ENCODE measurements at regions not wholly inside any gene's neighbourhood (a gene's known extent, or its start where the extent isn't known, plus 50 kb on each side); places are given as distances from the start of the nearest gene placed in this dataset.

- Mint-ChIP-seq H3K27ac (no peak overlapping the region), H3K36me3 (no peaks in the 10 kb centered on the region), H3K4me3 (no peak overlapping the region), H3K4me1 (no peaks in the 10 kb centered on the region), H3K9me3 (peaks cover 0 to 14% (median 1%) of the 10 kb centered on the region in 7 donors), H3K27me3 (no peaks in the 10 kb centered on the region)
- no peaks in the 10 kb centered on the region for H3K36me3 ChIP-seq (ENCODE audit: control insufficient read depth, insufficient read depth, low read length)
- no peaks in the 10 kb centered on the region for H3K9me3 ChIP-seq (ENCODE audit: control insufficient read depth in 2 of 2, low read length in 2 of 2)
- H3K4me3 ChIP-seq (ENCODE audit: low read depth, low read length): no peak overlapping the region
- no peaks in the 10 kb centered on the region for H3K27me3 ChIP-seq (ENCODE audit: control insufficient read depth, insufficient read depth, low read length)
- no peak overlapping the region for H3K27ac ChIP-seq (ENCODE audit: insufficient read depth, low read length, poor library complexity, severe bottlenecking)
- ATAC-seq (ENCODE audit: low read depth in 2 of 2) (no peak), DNase-seq (no peak)
- H3K4me1 ChIP-seq (ENCODE audit: control insufficient read depth, insufficient read depth, low read length, poor library complexity, severe bottlenecking): no peaks in the 10 kb centered on the region
Measured at GRCh38 chr14:85333841-85334240, 196.1 kb upstream of the FLRT2 start.

- Histone ChIP-seq H3K4me1 (ENCODE audit: control insufficient read depth, insufficient read depth, low read length, poor library complexity, severe bottlenecking) (no peaks in the 10 kb centered on the region), H3K9me3 (ENCODE audit: control insufficient read depth in 2 of 2, low read length in 2 of 2) (no peaks in the 10 kb centered on the region), H3K36me3 (ENCODE audit: control insufficient read depth, insufficient read depth, low read length) (no peaks in the 10 kb centered on the region), H3K27ac (ENCODE audit: insufficient read depth, low read length, poor library complexity, severe bottlenecking) (no peak overlapping the region), H3K27me3 (ENCODE audit: control insufficient read depth, insufficient read depth, low read length) (no peaks in the 10 kb centered on the region), H3K4me3 (ENCODE audit: low read depth, low read length) (no peak overlapping the region)
- no peak for ATAC-seq (ENCODE audit: low read depth in 2 of 2)
- Mint-ChIP-seq H3K4me1 (no peaks in the 10 kb centered on the region), H3K27me3 (no peaks in the 10 kb centered on the region), H3K27ac (no peak overlapping the region), H3K36me3 (no peaks in the 10 kb centered on the region), H3K9me3 (peaks cover 0 to 18% (median 2%) of the 10 kb centered on the region in 7 donors), H3K4me3 (no peak overlapping the region)
- DNase-seq: no peak
Measured at GRCh38 chr14:85334316-85334715, 195.6 kb upstream of the FLRT2 start.

- H3K27me3 Mint-ChIP-seq: no peaks in the 10 kb centered on the region
Measured at GRCh38 chr14:85336257-85336656, 193.7 kb upstream of the FLRT2 start.

GRCh38 chr14:85336817-85337216, 193.1 kb upstream of the FLRT2 start:
- Mint-ChIP-seq H3K27me3 (no peaks in the 10 kb centered on the region), H3K27ac (no peak overlapping the region), H3K4me1 (no peaks in the 10 kb centered on the region), H3K4me3 (no peak overlapping the region), H3K36me3 (no peaks in the 10 kb centered on the region), H3K9me3 (peaks cover 0 to 23% (median 4%) of the 10 kb centered on the region in 7 donors)
- H3K4me1 ChIP-seq (ENCODE audit: control insufficient read depth, insufficient read depth, low read length, poor library complexity, severe bottlenecking): no peaks in the 10 kb centered on the region
- no peak overlapping the region for H3K4me3 ChIP-seq (ENCODE audit: low read depth, low read length)
- H3K27me3 ChIP-seq (ENCODE audit: control insufficient read depth, insufficient read depth, low read length): no peaks in the 10 kb centered on the region
- no peaks in the 10 kb centered on the region for H3K36me3 ChIP-seq (ENCODE audit: control insufficient read depth, insufficient read depth, low read length)
- no peak for DNase-seq
- ATAC-seq (ENCODE audit: low read depth in 2 of 2): no peak
- H3K27ac ChIP-seq (ENCODE audit: insufficient read depth, low read length, poor library complexity, severe bottlenecking): no peak overlapping the region
- H3K9me3 ChIP-seq (ENCODE audit: control insufficient read depth in 2 of 2, low read length in 2 of 2): no peaks in the 10 kb centered on the region

More at GRCh38 chr14:85336257-85336656, 193.7 kb upstream of the FLRT2 start:
- DNase-seq (no peak), ATAC-seq (ENCODE audit: low read depth in 2 of 2) (no peak)
- H3K4me3 Mint-ChIP-seq: no peak overlapping the region
- Histone ChIP-seq H3K27ac (ENCODE audit: insufficient read depth, low read length, poor library complexity, severe bottlenecking) (no peak overlapping the region), H3K4me3 (ENCODE audit: low read depth, low read length) (no peak overlapping the region), H3K4me1 (ENCODE audit: control insufficient read depth, insufficient read depth, low read length, poor library complexity, severe bottlenecking) (no peaks in the 10 kb centered on the region), H3K36me3 (ENCODE audit: control insufficient read depth, insufficient read depth, low read length) (no peaks in the 10 kb centered on the region), H3K9me3 (ENCODE audit: control insufficient read depth in 2 of 2, low read length in 2 of 2) (no peaks in the 10 kb centered on the region), H3K27me3 (ENCODE audit: control insufficient read depth, insufficient read depth, low read length) (no peaks in the 10 kb centered on the region)
- H3K27ac Mint-ChIP-seq: no peak overlapping the region
- no peaks in the 10 kb centered on the region for H3K4me1 Mint-ChIP-seq
- H3K36me3 Mint-ChIP-seq: no peaks in the 10 kb centered on the region
- H3K9me3 Mint-ChIP-seq: peaks cover 0 to 23% (median 4%) of the 10 kb centered on the region in 7 donors

- Mint-ChIP-seq H3K9me3 (peaks cover 0 to 26% (median 9%) of the 10 kb centered on the region in 7 donors), H3K27me3 (no peaks in the 10 kb centered on the region), H3K4me3 (no peak overlapping the region), H3K4me1 (no peaks in the 10 kb centered on the region), H3K36me3 (no peaks in the 10 kb centered on the region), H3K27ac (no peak overlapping the region)
- Histone ChIP-seq H3K27me3 (ENCODE audit: control insufficient read depth, insufficient read depth, low read length) (no peaks in the 10 kb centered on the region), H3K4me1 (ENCODE audit: control insufficient read depth, insufficient read depth, low read length, poor library complexity, severe bottlenecking) (no peaks in the 10 kb centered on the region), H3K27ac (ENCODE audit: insufficient read depth, low read length, poor library complexity, severe bottlenecking) (no peak overlapping the region), H3K4me3 (ENCODE audit: low read depth, low read length) (no peak overlapping the region), H3K36me3 (ENCODE audit: control insufficient read depth, insufficient read depth, low read length) (no peaks in the 10 kb centered on the region), H3K9me3 (ENCODE audit: control insufficient read depth in 2 of 2, low read length in 2 of 2) (no peaks in the 10 kb centered on the region)
- no peak for ATAC-seq (ENCODE audit: low read depth in 2 of 2)
- no peak for DNase-seq
Measured at GRCh38 chr14:85338895-85339294, 191.0 kb upstream of the FLRT2 start.

- H3K36me3 Mint-ChIP-seq: no peaks in the 10 kb centered on the region
- no peaks in the 10 kb centered on the region for H3K4me1 ChIP-seq (ENCODE audit: control insufficient read depth, insufficient read depth, low read length, poor library complexity, severe bottlenecking)
- H3K27me3 Mint-ChIP-seq: no peaks in the 10 kb centered on the region
- H3K4me1 Mint-ChIP-seq: no peaks in the 10 kb centered on the region
- no peak overlapping the region for H3K27ac Mint-ChIP-seq
- H3K4me3 ChIP-seq (ENCODE audit: low read depth, low read length): no peak overlapping the region
- H3K27ac ChIP-seq (ENCODE audit: insufficient read depth, low read length, poor library complexity, severe bottlenecking): no peak overlapping the region
- ATAC-seq (ENCODE audit: low read depth in 2 of 2): no peak
- DNase-seq: no peak
- no peak overlapping the region for H3K4me3 Mint-ChIP-seq
- H3K9me3 Mint-ChIP-seq: peaks cover 0 to 21% (median 9%) of the 10 kb centered on the region in 7 donors
- no peaks in the 10 kb centered on the region for H3K9me3 ChIP-seq (ENCODE audit: control insufficient read depth in 2 of 2, low read length in 2 of 2)
- no peaks in the 10 kb centered on the region for H3K27me3 ChIP-seq (ENCODE audit: control insufficient read depth, insufficient read depth, low read length)
- no peaks in the 10 kb centered on the region for H3K36me3 ChIP-seq (ENCODE audit: control insufficient read depth, insufficient read depth, low read length)
Measured at GRCh38 chr14:85342858-85343607, 186.9 kb upstream of the FLRT2 start.

- H3K9me3 Mint-ChIP-seq: peaks cover 0 to 22% (median 9%) of the 10 kb centered on the region in 7 donors
- no peaks in the 10 kb centered on the region for H3K4me1 ChIP-seq (ENCODE audit: control insufficient read depth, insufficient read depth, low read length, poor library complexity, severe bottlenecking)
Measured at GRCh38 chr14:85344171-85344570, 185.8 kb upstream of the FLRT2 start.

More at GRCh38 chr14:85344171-85344570, 185.8 kb upstream of the FLRT2 start:
- Histone ChIP-seq H3K27me3 (ENCODE audit: control insufficient read depth, insufficient read depth, low read length) (no peaks in the 10 kb centered on the region), H3K4me3 (ENCODE audit: low read depth, low read length) (no peak overlapping the region), H3K36me3 (ENCODE audit: control insufficient read depth, insufficient read depth, low read length) (no peaks in the 10 kb centered on the region), H3K27ac (ENCODE audit: insufficient read depth, low read length, poor library complexity, severe bottlenecking) (no peak overlapping the region), H3K9me3 (ENCODE audit: control insufficient read depth in 2 of 2, low read length in 2 of 2) (no peaks in the 10 kb centered on the region)
- ATAC-seq (ENCODE audit: low read depth in 2 of 2) (no peak), DNase-seq (no peak)
- H3K4me1 Mint-ChIP-seq: no peaks in the 10 kb centered on the region
- no peaks in the 10 kb centered on the region for H3K36me3 Mint-ChIP-seq
- H3K27me3 Mint-ChIP-seq: no peaks in the 10 kb centered on the region
- no peak overlapping the region for H3K27ac Mint-ChIP-seq
- no peak overlapping the region for H3K4me3 Mint-ChIP-seq
